IMR-90 (cell line): ENCODE measurements at regions not wholly inside any gene's neighbourhood (a gene's known extent, or its start where the extent isn't known, plus 50 kb on each side); places are given as distances from the start of the nearest gene placed in this dataset.

Experiments
- ATAC-seq: fragments of 200-7000 bp; cut with Tn5 transposase; 2 replicates; pipeline ENCODE4 v1.9.1; 2020; ENCODE audit warnings: low read depth, mild to moderate bottlenecking, moderate library complexity
- BruUV-seq: library from RNA; stranded (reverse); fragments of 400-500 nt; replicated peaks from 2 replicates; lab custom pipeline; 2021; lab: Mats Ljungman, UMichigan
- CTCF ChIA-PET: fragments of 300-600 bp; formaldehyde crosslinking; extraction: SDS; loops from one replicate; lab custom pipeline; 2021; ENCODE audit warnings: antibody characterized with exemption; lab: Yijun Ruan, JAX
- POLR2A ChIA-PET: fragments of 300-600 bp; sonication (Branson Sonifier 250); formaldehyde crosslinking; loops from one replicate; lab custom pipeline; 2022; ENCODE audit warnings: antibody characterized with exemption; ENCODE audit not compliant: unreplicated experiment; lab: Charles Lee
- DNase-seq: peaks from one replicate; pipeline ENCODE4 v3.0.0; 2013
- H2AFZ ChIP-seq: replicated peaks from 2 replicates; pipeline ENCODE3; 2013; ENCODE audit warnings: low read length, mild to moderate bottlenecking; ENCODE audit not compliant: poor library complexity
- H2AK5ac ChIP-seq: 2 replicates; pipeline ENCODE4 v1.6.1; 2013; ENCODE audit warnings: low read depth, low read length, inconsistent platforms
- H2AK9ac ChIP-seq: replicated peaks from 2 replicates; pipeline ENCODE3; 2013; ENCODE audit warnings: mild to moderate bottlenecking, low read depth, low read length, moderate library complexity; ENCODE audit not compliant: poor library complexity
- H2BK120ac ChIP-seq: 2 replicates; pipeline ENCODE4 v1.6.1; 2013; ENCODE audit warnings: low read depth, low read length, inconsistent platforms
- H2BK15ac ChIP-seq: 3 replicates; pipeline ENCODE4 v1.6.1; 2013; ENCODE audit warnings: low read depth, low read length, inconsistent platforms
- H2BK20ac ChIP-seq: 2 replicates; pipeline ENCODE4 v1.6.1; 2013; ENCODE audit warnings: low read depth, mild to moderate bottlenecking, inconsistent platforms, low read length, moderate library complexity
- H2BK5ac ChIP-seq: 2 replicates; pipeline ENCODE4 v1.6.1; 2013; ENCODE audit warnings: mild to moderate bottlenecking, low read depth, low read length, inconsistent platforms; ENCODE audit not compliant: poor library complexity, severe bottlenecking
- H3K14ac ChIP-seq: replicated peaks from 2 replicates; pipeline ENCODE4 v1.6.1; 2013; ENCODE audit warnings: low read depth, low read length, inconsistent platforms
- H3K18ac ChIP-seq: 2 replicates; pipeline ENCODE4 v1.6.1; 2013; ENCODE audit warnings: low read depth, low read length, control low read depth
- H3K23ac ChIP-seq: 2 replicates; pipeline ENCODE4 v1.6.1; 2013; ENCODE audit warnings: low read depth, low read length, inconsistent platforms
- H3K27ac ChIP-seq: 2 replicates; pipeline ENCODE4 v1.5.1; 2013; ENCODE audit warnings: mild to moderate bottlenecking, control low read depth, low read length; ENCODE audit not compliant: insufficient read depth
- H3K27me3 ChIP-seq: 2 replicates; pipeline ENCODE4 v1.6.1; 2013; ENCODE audit warnings: low read length; ENCODE audit not compliant: control insufficient read depth, insufficient read depth
- H3K36me3 ChIP-seq: 2 replicates; pipeline ENCODE4 v1.6.1; 2013; ENCODE audit warnings: low read length, mixed read lengths; ENCODE audit not compliant: control insufficient read depth, insufficient read depth
- H3K4ac ChIP-seq: 2 replicates; pipeline ENCODE4 v1.6.1; 2013; ENCODE audit warnings: low read depth, low read length, inconsistent platforms
- H3K4me1 ChIP-seq: 2 replicates; pipeline ENCODE4 v1.6.1; 2013; ENCODE audit warnings: low read length, mixed read lengths; ENCODE audit not compliant: control insufficient read depth, insufficient read depth
- H3K4me2 ChIP-seq: 2 replicates; pipeline ENCODE4 v1.6.1; 2013; ENCODE audit warnings: low read depth, mild to moderate bottlenecking, control low read depth, low read length, moderate library complexity
- H3K4me3 ChIP-seq: 2 replicates; pipeline ENCODE4 v1.5.1; 2013; ENCODE audit warnings: low read depth, mild to moderate bottlenecking, control low read depth, low read length, moderate library complexity; ENCODE audit not compliant: insufficient read depth
- H3K56ac ChIP-seq: 2 replicates; pipeline ENCODE4 v1.6.1; 2013; ENCODE audit warnings: low read length, inconsistent platforms; ENCODE audit not compliant: insufficient read depth; ENCODE audit errors: extremely low read depth
- H3K79me1 ChIP-seq, 2 experiments: 2 replicates each; pipeline ENCODE4 v1.6.1; 2013; ENCODE audit warnings: low read length in 2 of 2, inconsistent platforms in 1 of 2, low read depth in 1 of 2
- H3K9ac ChIP-seq: 2 replicates; pipeline ENCODE4 v1.6.1; 2013; ENCODE audit warnings: low read depth, low read length, control low read depth
- H3K9me1 ChIP-seq: 2 replicates; pipeline ENCODE4 v1.6.1; 2013; ENCODE audit warnings: low read length, inconsistent platforms; ENCODE audit not compliant: insufficient read depth
- H3K9me3 ChIP-seq: 2 replicates; pipeline ENCODE4 v1.6.1; 2013; ENCODE audit warnings: low read length; ENCODE audit not compliant: control insufficient read depth, insufficient read depth
- H4K20me1 ChIP-seq: 2 replicates; pipeline ENCODE4 v1.6.1; 2013; ENCODE audit warnings: low read length, inconsistent platforms; ENCODE audit not compliant: insufficient read depth
- H4K5ac ChIP-seq: 2 replicates; pipeline ENCODE4 v1.6.1; 2013; ENCODE audit warnings: mild to moderate bottlenecking, low read depth, low read length, control low read depth
- H4K8ac ChIP-seq, 2 experiments: 2 replicates each; pipeline ENCODE4 v1.6.1; 2013; ENCODE audit warnings: low read depth in 2 of 2, low read length in 2 of 2, control low read depth in 1 of 2, inconsistent platforms in 1 of 2
- H4K91ac ChIP-seq: 2 replicates; pipeline ENCODE4 v1.6.1; 2013; ENCODE audit warnings: low read depth, low read length, inconsistent platforms; ENCODE audit not compliant: insufficient read depth
- BHLHE40 ChIP-seq: fragments of 150-350 bp; IDR thresholded peaks from 2 replicates; pipeline ENCODE4 v1.6.1; 2016; ENCODE audit warnings: mild to moderate bottlenecking, low read depth, low read length
- CEBPB ChIP-seq: IDR thresholded peaks from 2 replicates; pipeline ENCODE4 v1.6.1; 2012; ENCODE audit warnings: low read depth, low read length, improper control_type of control experiment
- CHD1 ChIP-seq: IDR thresholded peaks from 2 replicates; pipeline ENCODE4 v1.6.1; 2012; ENCODE audit warnings: low read depth, low read length, improper control_type of control experiment
- CTCF ChIP-seq: conservative IDR thresholded peaks from 2 replicates; pipeline ENCODE4 v1.5.1; 2012; ENCODE audit warnings: mild to moderate bottlenecking, low read depth, low read length, improper control_type of control experiment
- ELK1 ChIP-seq: fragments of 150-350 bp; IDR thresholded peaks from 2 replicates; pipeline ENCODE4 v1.6.1; 2016; ENCODE audit warnings: low read depth, mild to moderate bottlenecking, low read length, moderate library complexity, borderline replicate concordance
- FOS ChIP-seq: fragments of 150-350 bp; IDR thresholded peaks from 2 replicates; pipeline ENCODE4 v1.6.1; 2016; ENCODE audit warnings: low read depth, low read length
- MAFK ChIP-seq: IDR thresholded peaks from 2 replicates; pipeline ENCODE4 v1.6.1; 2012; ENCODE audit warnings: low read depth, low read length, improper control_type of control experiment
- MAZ ChIP-seq: IDR thresholded peaks from 2 replicates; pipeline ENCODE4 v1.6.1; 2012; ENCODE audit warnings: low read depth, mild to moderate bottlenecking, low read length, improper control_type of control experiment, moderate library complexity, borderline replicate concordance
- MXI1 ChIP-seq: IDR thresholded peaks from 2 replicates; pipeline ENCODE4 v1.6.1; 2012; ENCODE audit warnings: low read depth, mild to moderate bottlenecking, low read length, moderate library complexity, borderline replicate concordance
- NFE2L2 ChIP-seq: fragments of 150-350 bp; IDR thresholded peaks from 2 replicates; pipeline ENCODE4 v1.6.1; 2016; ENCODE audit warnings: low read depth, mild to moderate bottlenecking, low read length
- POLR2A ChIP-seq: IDR thresholded peaks from 2 replicates; pipeline ENCODE4 v1.6.1; 2012; ENCODE audit warnings: mild to moderate bottlenecking, low read depth, low read length
- RAD21 ChIP-seq: IDR thresholded peaks from 2 replicates; pipeline ENCODE4 v1.6.1; 2012; ENCODE audit warnings: low read length, improper control_type of control experiment
- RCOR1 ChIP-seq: IDR thresholded peaks from 2 replicates; pipeline ENCODE4 v1.6.1; 2012; ENCODE audit warnings: mild to moderate bottlenecking, low read length, improper control_type of control experiment; ENCODE audit not compliant: insufficient replicate concordance
- RFX5 ChIP-seq: IDR thresholded peaks from 2 replicates; pipeline ENCODE4 v1.8.0; 2012; ENCODE audit warnings: low read depth, mild to moderate bottlenecking, low read length, moderate library complexity
- SMC3 ChIP-seq: fragments of 150-350 bp; IDR thresholded peaks from 2 replicates; pipeline ENCODE4 v1.6.1; 2016; ENCODE audit warnings: low read depth, mild to moderate bottlenecking, antibody characterized with exemption, low read length, moderate library complexity
- WGBS, 2 experiments: methylation state at CpG; one replicate each; pipeline versions ENCODE4 v1.1.5 to v1.1.7; 2013; ENCODE audit warnings: missing lambda C conversion rate in 2 of 2; ENCODE audit not compliant: insufficient read length in 1 of 2; ENCODE audit errors: extremely low coverage in 2 of 2; 5-methylcytosine and 5-hydroxymethylcytosine counted together
- dilution Hi-C: fragments of 300-500 bp; cut with HindIII; formaldehyde crosslinking; loops from one replicate; pipeline ENCODE4 v1.14.3; 2018; ENCODE audit warnings: low sequenced_read_pairs; ENCODE audit not compliant: unreplicated experiment
- in situ Hi-C: fragments of 300-500 bp; cut with MboI; formaldehyde crosslinking; loops from 3 replicates; pipeline ENCODE4 v1.14.3; 2019; ENCODE audit warnings: low sequenced_read_pairs, inconsistent platforms, mixed read lengths
- intact Hi-C: fragments of 100-400 bp; cut with micrococcal nuclease; formaldehyde crosslinking; loops from 2 replicates; pipeline ENCODE4 v1.10.0; 2022
- TF ChIP-seq, protein P1 (sequence below): fragments of 150-350 bp; IDR thresholded peaks from 2 replicates; pipeline ENCODE4 v1.6.1; 2017; ENCODE audit warnings: mild to moderate bottlenecking, antibody characterized with exemption, low read length, low read depth

- Histone ChIP-seq H3K9me1 (no peaks in the 10 kb centered on the region), H4K20me1 (no peaks in the 10 kb centered on the region), H3K4me2 (no peak overlapping the region), H3K9me3 (0 out of 2 replicates have a peak, but pooled peaks cover 8% of the 10 kb centered on the region), H3K18ac (no peak overlapping the region), H2AFZ (no peak overlapping the region), H3K14ac (no peak overlapping the region), H2BK15ac (no peak overlapping the region), H4K91ac (no peak overlapping the region), H2AK5ac (no peak overlapping the region), H3K4me3 (no peak overlapping the region), H3K4me1 (no peaks in the 10 kb centered on the region), H2BK5ac (no peak overlapping the region), H4K5ac (no peak overlapping the region), H3K4ac (no peak overlapping the region), H3K27me3 (no peaks in the 10 kb centered on the region), H3K23ac (no peak overlapping the region), H2AK9ac (no peak overlapping the region), H3K36me3 (no peaks in the 10 kb centered on the region), H4K8ac (no peak overlapping the region), H3K9ac (no peak overlapping the region), H3K27ac (no peak overlapping the region), H2BK120ac (no peak overlapping the region), H3K79me1 (no peaks in the 10 kb centered on the region), H2BK20ac (no peak overlapping the region), H3K56ac (no peak overlapping the region)
- WGBS, 2 experiments = no CpG with 5 or more reads among the region's 1 CpG
- POLR2A ChIA-PET = no interaction called here
- CTCF ChIA-PET = no interaction called here
- BruUV-seq = no TSS peak
- dilution Hi-C loops (no loop called here), in situ Hi-C loops (no loop called here), intact Hi-C loops (no loop called here)
- TF ChIP-seq CEBPB (no peak), ELK1 (no peak), RCOR1 (no peak), BHLHE40 (no peak), RFX5 (no peak), POLR2A (no peak), CHD1 (no peak), FOS (no peak), RAD21 (no peak), MAZ (no peak), MXI1 (no peak), SMC3 (no peak), NFE2L2 (no peak), CTCF (no peak), MAFK (no peak)
- TF ChIP-seq, protein P1, sequence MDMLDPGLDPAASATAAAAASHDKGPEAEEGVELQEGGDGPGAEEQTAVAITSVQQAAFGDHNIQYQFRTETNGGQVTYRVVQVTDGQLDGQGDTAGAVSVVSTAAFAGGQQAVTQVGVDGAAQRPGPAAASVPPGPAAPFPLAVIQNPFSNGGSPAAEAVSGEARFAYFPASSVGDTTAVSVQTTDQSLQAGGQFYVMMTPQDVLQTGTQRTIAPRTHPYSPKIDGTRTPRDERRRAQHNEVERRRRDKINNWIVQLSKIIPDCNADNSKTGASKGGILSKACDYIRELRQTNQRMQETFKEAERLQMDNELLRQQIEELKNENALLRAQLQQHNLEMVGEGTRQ = no peak
- ATAC-seq (no peak), DNase-seq (no peak)
These were observed 590.2 kb upstream of the LRRC4C start for GRCh38 chr11:42049650-42050049.
